Mesodermal cell (in vitro differentiated cells): ENCODE measurements at regions not wholly inside any gene's neighbourhood (a gene's known extent, or its start where the extent isn't known, plus 50 kb on each side); places are given as distances from the start of the nearest gene placed in this dataset.
"Not testable (repeated sequence)": the region's sequence is repeated elsewhere in the genome, so short reads cannot be mapped to it uniquely, and the experiment has no call there.

ENCODE experiments used
- H3K27ac ChIP-seq: 2 replicates; pipeline ENCODE4 v1.7.0; 2013; ENCODE audit warnings: mild to moderate bottlenecking, low read depth, low read length, moderate library complexity; ENCODE audit not compliant: severe bottlenecking
- H3K36me3 ChIP-seq: 2 replicates; pipeline ENCODE4 v1.7.1; 2013; ENCODE audit warnings: mild to moderate bottlenecking, low read length, moderate library complexity; ENCODE audit not compliant: control insufficient read depth, insufficient read depth
- H3K4me1 ChIP-seq: one replicate; pipeline ENCODE4 v1.7.1; 2013; ENCODE audit warnings: mild to moderate bottlenecking, low read length; ENCODE audit not compliant: insufficient read depth, control insufficient read depth, poor library complexity, severe bottlenecking
- H3K4me3 ChIP-seq: 2 replicates; pipeline ENCODE4 v1.7.0; 2013; ENCODE audit warnings: low read length, control low read depth, mild to moderate bottlenecking; ENCODE audit not compliant: insufficient read depth, poor library complexity, severe bottlenecking; ENCODE audit errors: extremely low read depth
- H3K9me3 ChIP-seq: 2 replicates; pipeline ENCODE4 v1.7.1; 2013; ENCODE audit warnings: mild to moderate bottlenecking, low read length, moderate library complexity; ENCODE audit not compliant: control insufficient read depth
- WGBS, 2 experiments: methylation state at CpG; one replicate each; pipeline ENCODE4 v1.1.5; 2013; ENCODE audit warnings: missing lambda C conversion rate in 2 of 2; ENCODE audit not compliant: insufficient coverage in 2 of 2; 5-methylcytosine and 5-hydroxymethylcytosine counted together

DNA sequence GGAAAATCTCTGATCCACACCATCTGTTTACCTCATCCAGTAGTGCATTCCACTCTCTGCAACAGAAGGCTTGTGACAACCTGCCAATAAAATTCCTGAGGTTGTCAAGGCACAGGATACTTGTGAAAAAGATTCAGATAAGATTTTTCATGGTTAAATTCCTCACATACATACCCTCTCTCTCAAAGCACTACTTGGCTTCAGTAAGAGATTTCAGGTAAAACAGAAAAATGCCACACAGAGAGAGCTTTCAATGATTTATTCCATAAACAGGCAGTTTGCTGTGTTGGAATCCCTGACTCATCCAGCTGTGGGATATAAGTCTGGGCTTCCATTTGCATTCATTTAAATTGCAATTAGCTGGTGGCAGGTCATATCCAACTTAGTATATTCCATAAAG is 99.7 kb upstream of the CAV2 start:
- Histone ChIP-seq H3K27ac (peak overlapping the region; percentile 33), H3K9me3 (peaks cover 9% of the 10 kb centered on the region), H3K4me3 (no peak overlapping the region), H3K4me1 (peaks cover 32% of the 10 kb centered on the region), H3K36me3 (no peaks in the 10 kb centered on the region)

DNA sequence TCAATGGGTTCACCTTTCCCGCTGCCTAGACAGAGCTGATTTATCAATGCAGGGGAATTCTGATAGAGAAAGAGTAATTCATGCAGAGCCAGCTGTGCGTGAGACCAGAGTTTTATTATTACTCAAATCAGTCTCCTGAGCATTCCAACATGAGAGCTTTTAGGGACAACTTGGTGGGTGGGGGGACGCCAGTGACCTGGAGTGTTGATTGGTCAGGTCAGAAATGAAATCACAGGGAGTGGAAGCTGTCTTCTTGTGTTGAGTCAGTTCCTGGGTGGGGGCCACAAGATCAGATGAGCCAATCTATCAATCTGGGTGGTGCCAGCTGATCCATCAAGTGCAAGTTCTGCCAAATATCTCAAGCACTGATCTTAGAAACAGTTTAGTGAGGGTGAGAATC is 99.0 kb upstream of the CAV2 start:
- Histone ChIP-seq H3K27ac (no peak overlapping the region), H3K36me3 (no peaks in the 10 kb centered on the region), H3K9me3 (peaks cover 9% of the 10 kb centered on the region), H3K4me1 (peaks cover 27% of the 10 kb centered on the region), H3K4me3 (no peak overlapping the region)
- WGBS, 2 experiments = 83% methylated on average over 1 of the region's 3 CpGs; no CpG with 5 or more reads in 1 of the 2 experiments

DNA sequence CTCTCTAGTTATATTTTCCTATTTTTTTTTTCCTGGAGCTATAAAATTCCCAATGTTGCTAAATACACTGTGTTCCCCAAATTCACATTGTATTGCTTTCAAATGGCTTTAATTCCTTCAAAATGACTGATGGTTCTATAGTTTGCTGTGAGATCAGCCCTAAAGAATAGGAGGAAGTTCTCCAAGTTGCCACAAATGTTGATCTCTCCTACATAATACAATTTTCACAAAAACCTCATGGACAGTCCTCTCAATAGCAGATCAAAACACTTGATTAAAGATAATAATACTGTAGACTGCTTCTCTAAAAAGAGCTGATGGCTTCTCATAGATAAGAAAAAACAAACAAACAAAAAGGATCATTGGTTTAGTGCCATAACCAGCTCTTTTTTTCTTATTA is 97.8 kb upstream of the CAV2 start:
- Histone ChIP-seq H3K4me3 (no peak overlapping the region), H3K9me3 (peaks cover 9% of the 10 kb centered on the region), H3K27ac (no peak overlapping the region), H3K4me1 (peaks cover 18% of the 10 kb centered on the region), H3K36me3 (no peaks in the 10 kb centered on the region)

DNA sequence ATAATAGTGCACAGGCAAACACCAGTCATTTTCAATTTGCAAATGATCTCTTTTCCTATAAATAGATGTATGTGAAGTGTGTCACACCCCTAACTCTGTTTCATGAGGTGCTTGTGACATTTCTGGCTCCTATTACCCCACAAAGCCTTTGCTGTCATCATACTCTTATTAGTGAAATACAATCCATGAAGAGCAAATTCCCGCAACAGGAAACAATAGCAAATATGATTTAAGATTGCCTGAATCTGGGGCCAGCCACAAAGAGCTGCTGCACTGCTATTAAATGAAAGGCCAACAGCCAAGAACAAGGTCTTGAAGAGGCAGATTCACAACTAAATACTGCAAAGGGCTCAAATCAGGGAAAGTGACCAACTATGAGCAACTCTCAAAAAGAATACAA is 96.3 kb upstream of the CAV2 start:
- Histone ChIP-seq H3K4me3 (no peak overlapping the region), H3K9me3 (peaks cover 7% of the 10 kb centered on the region), H3K27ac (no peak overlapping the region), H3K4me1 (peaks cover 18% of the 10 kb centered on the region), H3K36me3 (no peaks in the 10 kb centered on the region)
- 75 to 100% methylated on average over 1 of the region's 1 CpG for WGBS, 2 experiments

DNA sequence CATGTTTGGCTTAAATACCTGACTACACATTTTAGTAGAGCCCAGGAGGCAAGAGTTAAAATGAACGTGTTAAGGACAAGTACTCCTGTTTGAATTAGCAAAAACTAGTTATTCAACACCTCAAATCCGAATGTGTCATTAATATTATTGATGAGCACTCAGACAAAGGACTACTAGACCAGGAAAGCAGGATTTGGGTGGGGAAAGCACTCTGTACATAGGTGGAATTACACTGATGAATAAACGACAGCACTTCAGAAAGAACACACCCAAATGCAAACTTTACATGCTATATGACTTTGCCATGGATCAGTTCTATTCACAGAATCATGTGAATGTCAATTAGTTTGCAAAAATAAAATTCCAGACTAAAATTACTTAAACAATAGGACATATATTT is 95.1 kb upstream of the CAV2 start:
- Histone ChIP-seq H3K9me3 (peaks cover 4% of the 10 kb centered on the region), H3K4me3 (no peak overlapping the region), H3K36me3 (no peaks in the 10 kb centered on the region), H3K4me1 (peaks cover 12% of the 10 kb centered on the region), H3K27ac (no peak overlapping the region)
- no CpG with 5 or more reads among the region's 3 CpGs for WGBS, 2 experiments

DNA sequence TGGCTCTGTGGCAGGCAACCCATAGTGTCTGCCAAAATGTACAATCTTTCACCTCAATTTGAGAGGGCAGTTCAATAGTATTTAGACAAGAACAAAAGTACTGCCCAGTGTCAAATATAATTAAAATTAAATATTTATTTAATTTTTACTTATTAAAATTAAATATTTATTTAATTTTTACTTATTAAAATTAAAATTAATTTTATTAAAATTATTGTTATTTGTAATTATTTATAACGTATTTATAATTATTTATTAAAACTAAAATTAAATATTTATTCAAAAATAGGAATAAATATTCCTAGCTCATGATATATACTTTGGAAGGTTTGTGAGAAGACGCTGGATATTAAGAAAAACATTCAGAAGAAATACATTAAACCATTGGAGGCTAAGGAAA is 93.7 kb upstream of the CAV2 start:
- WGBS, 2 experiments = no CpG with 5 or more reads among the region's 2 CpGs

DNA sequence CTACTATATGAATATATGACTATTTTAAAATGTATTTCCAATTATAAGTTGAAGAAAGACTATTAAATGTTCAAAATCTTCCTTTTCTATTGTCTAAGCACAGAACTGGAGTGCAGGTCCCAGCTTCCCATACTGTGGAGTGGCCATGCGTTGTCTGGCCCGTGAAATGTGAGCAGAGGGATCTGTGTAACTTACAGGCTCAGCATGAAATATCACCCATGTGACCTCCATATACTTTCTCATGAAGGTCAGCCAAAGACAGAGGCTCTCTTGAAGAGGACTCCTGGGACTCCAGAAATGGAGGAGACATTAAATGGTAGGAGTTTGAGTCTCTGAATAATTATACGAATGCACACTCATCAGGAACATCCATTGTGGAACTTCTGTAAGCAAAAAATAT is 92.4 kb upstream of the CAV2 start:
- Histone ChIP-seq H3K4me1 (no peaks in the 10 kb centered on the region), H3K36me3 (no peaks in the 10 kb centered on the region), H3K4me3 (no peak overlapping the region), H3K27ac (no peak overlapping the region), H3K9me3 (peaks cover 4% of the 10 kb centered on the region)
- WGBS, 2 experiments = 100% methylated on average over 2 of the region's 3 CpGs; no CpG with 5 or more reads in 1 of the 2 experiments

More for the DNA sequence above, 93.7 kb upstream of the CAV2 start:
- Histone ChIP-seq H3K27ac (no peak overlapping the region), H3K4me1 (no peaks in the 10 kb centered on the region), H3K36me3 (no peaks in the 10 kb centered on the region), H3K4me3 (no peak overlapping the region), H3K9me3 (peaks cover 4% of the 10 kb centered on the region)

DNA sequence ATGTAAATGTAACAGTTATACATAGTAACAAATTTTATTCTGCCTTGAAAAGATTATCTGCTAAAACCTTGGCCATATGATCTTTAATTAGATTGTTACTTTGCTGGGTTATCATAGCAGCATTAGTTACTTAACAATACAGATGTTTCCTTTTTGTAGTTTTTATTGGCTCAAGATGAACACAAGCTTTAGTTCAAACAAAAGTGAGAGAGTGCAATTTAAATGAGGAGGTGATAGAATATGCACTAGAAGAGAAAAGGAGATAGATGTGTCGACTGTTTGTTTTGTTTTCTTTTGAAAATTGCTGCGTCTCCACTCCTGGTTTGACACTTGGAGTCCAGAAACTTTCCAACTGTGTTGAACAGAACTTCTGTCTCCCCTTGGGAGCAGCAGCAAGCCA is 91.4 kb upstream of the CAV2 start:
- Histone ChIP-seq H3K9me3 (peaks cover 4% of the 10 kb centered on the region), H3K27ac (no peak overlapping the region), H3K4me1 (no peaks in the 10 kb centered on the region), H3K36me3 (no peaks in the 10 kb centered on the region), H3K4me3 (no peak overlapping the region)
- 83 to 90% methylated on average over 1 to 2 of the region's 2 CpGs for WGBS, 2 experiments

DNA sequence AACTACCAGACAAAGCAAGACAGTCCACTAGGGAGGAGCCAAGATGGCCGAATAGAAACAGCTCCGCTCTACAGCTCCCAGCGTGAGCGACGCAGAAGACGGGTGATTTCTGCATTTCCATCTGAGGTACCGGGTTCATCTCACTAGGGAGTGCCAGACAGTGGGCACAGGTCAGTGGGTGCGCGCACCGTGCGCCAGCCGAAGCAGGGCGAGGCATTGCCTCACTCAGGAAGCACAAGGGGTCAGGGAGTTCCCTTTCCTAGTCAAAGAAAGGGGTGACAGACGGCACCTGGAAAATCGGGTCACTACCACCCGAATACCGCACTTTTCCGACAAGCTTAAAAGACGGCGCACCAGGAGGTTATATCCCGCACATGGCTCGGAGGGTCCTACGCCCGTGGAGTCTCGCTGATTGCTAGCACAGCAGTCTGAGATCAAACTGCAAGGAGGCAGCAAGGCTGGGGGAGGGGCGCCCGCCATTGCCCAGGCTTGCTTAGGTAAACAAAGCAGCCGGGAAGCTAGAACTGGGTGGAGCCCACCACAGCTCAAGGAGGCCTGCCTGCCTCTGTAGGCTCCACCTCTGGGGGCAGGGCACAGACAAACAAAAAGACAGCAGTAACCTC is 90.6 kb upstream of the CAV2 start:
- not testable (repeated sequence) for H3K4me3 ChIP-seq, H3K9me3 ChIP-seq, H3K27ac ChIP-seq, H3K4me1 ChIP-seq, H3K36me3 ChIP-seq
- WGBS, 2 experiments = 88% methylated on average over 9 to 13 of the region's 28 CpGs

DNA sequence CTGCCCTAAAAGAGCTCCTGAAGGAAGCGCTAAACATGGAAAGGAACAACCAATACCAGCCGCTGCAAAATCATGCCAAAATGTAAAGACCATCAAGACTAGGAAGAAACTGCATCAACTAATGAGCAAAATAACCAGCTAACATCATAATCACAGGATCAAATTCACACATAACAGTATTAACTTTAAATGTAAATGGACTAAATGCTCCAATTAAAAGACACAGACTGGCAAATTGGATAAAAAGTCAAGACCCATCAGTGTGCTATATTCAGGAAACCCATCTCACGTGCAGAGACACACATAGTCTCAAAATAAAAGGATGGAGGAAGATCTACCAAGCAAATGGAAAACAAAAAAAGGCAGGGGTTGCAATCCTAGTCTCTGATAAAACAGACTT is 88.8 kb upstream of the CAV2 start:
- WGBS, 2 experiments = no CpG with 5 or more reads among the region's 3 CpGs
- H3K9me3 ChIP-seq, H3K27ac ChIP-seq, H3K36me3 ChIP-seq, H3K4me3 ChIP-seq, H3K4me1 ChIP-seq: not testable (repeated sequence)

DNA sequence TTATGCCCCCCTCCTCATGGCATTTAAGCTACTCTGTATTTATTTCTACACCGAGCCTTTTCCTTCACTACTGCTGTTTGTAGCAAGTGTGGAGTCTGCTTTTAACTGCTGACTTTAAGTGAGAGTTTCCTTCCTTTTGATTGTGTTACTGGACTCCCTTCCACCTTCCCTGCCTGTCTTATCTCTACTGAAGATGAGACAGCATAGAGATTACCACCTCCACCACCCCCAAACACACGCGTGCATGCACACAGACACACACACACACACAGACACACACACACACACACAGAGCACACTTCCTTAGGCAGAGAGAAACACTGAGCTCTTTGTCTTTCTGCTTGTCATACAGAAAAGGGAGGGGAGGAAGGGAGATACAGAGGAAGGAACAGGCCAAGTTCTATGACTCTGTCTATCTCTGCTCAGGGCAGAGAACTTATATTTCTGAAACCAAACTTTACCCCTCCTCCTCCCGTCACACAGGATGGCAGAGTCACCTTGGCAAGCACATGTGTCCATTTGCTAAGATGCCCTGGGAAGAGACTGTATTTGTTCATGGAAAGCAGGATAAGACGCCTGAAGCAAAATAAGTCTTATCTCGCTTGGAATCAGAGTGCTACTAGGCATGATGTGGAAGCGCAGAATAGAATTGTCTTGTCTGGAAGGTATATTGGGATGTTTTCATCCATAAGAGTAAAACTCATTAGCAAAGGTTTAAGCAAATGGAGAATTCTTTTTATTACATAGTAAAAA is 81.8 kb upstream of the CAV2 start:
- Histone ChIP-seq H3K4me1 (peaks cover 17% of the 10 kb centered on the region), H3K27ac (peak overlapping the region; percentile 72), H3K9me3 (no peaks in the 10 kb centered on the region), H3K36me3 (no peaks in the 10 kb centered on the region), H3K4me3 (no peak overlapping the region)
- WGBS, 2 experiments = 80 to 91% methylated on average over 1 to 3 of the region's 7 CpGs
